Loucy (cell line): ENCODE measurements at regions not wholly inside any gene's neighbourhood (a gene's known extent, or its start where the extent isn't known, plus 50 kb on each side); places are given as distances from the start of the nearest gene placed in this dataset.

Experiments
- H2AFZ ChIP-seq: fragments of 200-600 bp; sonication (generic); 2 replicates; pipeline ENCODE4 v1.6.0; 2016; ENCODE audit warnings: antibody characterized with exemption, mild to moderate bottlenecking, low read length, moderate library complexity
- H3F3A ChIP-seq: fragments of 200-600 bp; 2 replicates; pipeline ENCODE4 v1.6.0; 2016; ENCODE audit warnings: antibody characterized with exemption, low read depth, mild to moderate bottlenecking
- H3K27me3 ChIP-seq: fragments of 200-600 bp; sonication (generic); 2 replicates; pipeline ENCODE4 v1.6.1; 2014; ENCODE audit warnings: low read length, mild to moderate bottlenecking; ENCODE audit not compliant: insufficient read depth, poor library complexity, severe bottlenecking
- H3K36me3 ChIP-seq: fragments of 200-600 bp; sonication (generic); 2 replicates; pipeline ENCODE4 v1.6.1; 2016; ENCODE audit warnings: low read length; ENCODE audit not compliant: insufficient read depth
- H3K4me1 ChIP-seq: fragments of 200-600 bp; sonication (generic); 2 replicates; pipeline ENCODE4 v1.5.1; 2014; ENCODE audit warnings: low read length, mild to moderate bottlenecking; ENCODE audit not compliant: insufficient read depth, poor library complexity, severe bottlenecking
- H3K4me2 ChIP-seq: fragments of 200-600 bp; sonication (generic); 2 replicates; pipeline ENCODE4 v1.6.0; 2014; ENCODE audit warnings: antibody characterized with exemption, low read length, low read depth, mild to moderate bottlenecking; ENCODE audit not compliant: poor library complexity, severe bottlenecking
- H3K4me3 ChIP-seq: fragments of 200-600 bp; sonication (generic); 2 replicates; pipeline ENCODE4 v1.5.1; 2014; ENCODE audit warnings: low read length, mild to moderate bottlenecking, mixed read lengths; ENCODE audit not compliant: poor library complexity, severe bottlenecking
- H3K79me2 ChIP-seq: fragments of 200-600 bp; sonication (generic); 2 replicates; pipeline ENCODE4 v1.6.1; 2014; ENCODE audit warnings: low read length; ENCODE audit not compliant: insufficient read depth
- H3K9ac ChIP-seq: fragments of 200-600 bp; sonication (generic); 2 replicates; pipeline ENCODE4 v1.6.0; 2014; ENCODE audit warnings: mild to moderate bottlenecking, low read depth, low read length, moderate library complexity; ENCODE audit not compliant: poor library complexity, severe bottlenecking
- H3K9me2 ChIP-seq: fragments of 200-600 bp; sonication (generic); replicated peaks from 2 replicates; pipeline ENCODE4 v1.6.1; 2016; ENCODE audit warnings: low read depth, low read length, mixed read lengths
- H3K9me3 ChIP-seq: fragments of 200-600 bp; sonication (generic); 2 replicates; pipeline ENCODE4 v1.6.1; 2014; ENCODE audit warnings: mild to moderate bottlenecking, antibody characterized with exemption, low read length, low read depth; ENCODE audit not compliant: insufficient read depth
- H4K20me1 ChIP-seq: fragments of 200-600 bp; sonication (generic); 2 replicates; pipeline ENCODE4 v1.6.0; 2014; ENCODE audit warnings: antibody characterized with exemption, low read length, mild to moderate bottlenecking; ENCODE audit not compliant: insufficient read depth, poor library complexity, severe bottlenecking
- EZH2phosphoT487 ChIP-seq: fragments of 200-600 bp; IDR thresholded peaks from 2 replicates; pipeline ENCODE4 v1.6.1; 2018; ENCODE audit warnings: antibody characterized with exemption, mild to moderate bottlenecking, moderate library complexity, borderline replicate concordance
- TF ChIP-seq, protein P1 (sequence below): fragments of 200-600 bp; sonication (generic); conservative IDR thresholded peaks from 2 replicates; pipeline ENCODE4 v1.5.1; 2014; ENCODE audit warnings: mild to moderate bottlenecking, antibody characterized with exemption, low read length

DNA sequence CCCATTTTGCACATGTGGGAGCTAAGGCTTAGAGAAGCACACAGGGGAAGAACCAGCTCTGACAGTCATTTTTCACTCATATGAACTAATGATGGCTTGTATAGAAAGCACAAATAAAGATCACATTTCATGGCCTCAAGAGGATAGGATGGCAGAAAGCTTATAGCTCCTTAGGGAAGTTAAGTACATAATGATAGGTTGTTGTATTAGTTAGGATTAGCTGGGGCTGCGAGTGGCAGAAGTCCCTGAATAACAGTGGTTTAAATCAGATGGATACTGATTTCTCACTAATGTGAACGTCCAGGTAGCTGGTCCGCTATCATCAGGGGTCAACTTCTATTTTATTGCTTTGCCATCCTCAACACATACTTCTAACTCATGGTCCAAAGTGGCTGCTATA is 284.0 kb downstream of the RPS6KC1 start:
- Histone ChIP-seq H2AFZ (no peak overlapping the region), H3K9me3 (no peaks in the 10 kb centered on the region), H3K4me1 (no peaks in the 10 kb centered on the region), H3K36me3 (no peaks in the 10 kb centered on the region), H3K4me3 (no peak overlapping the region), H3K4me2 (no peak overlapping the region), H3K9me2 (no peaks in the 10 kb centered on the region), H3K9ac (no peak overlapping the region), H4K20me1 (no peaks in the 10 kb centered on the region), H3K79me2 (no peaks in the 10 kb centered on the region), H3F3A (no peaks in the 10 kb centered on the region), H3K27me3 (no peaks in the 10 kb centered on the region)
- no peak for TF ChIP-seq EZH2phosphoT487
- TF ChIP-seq, protein P1, sequence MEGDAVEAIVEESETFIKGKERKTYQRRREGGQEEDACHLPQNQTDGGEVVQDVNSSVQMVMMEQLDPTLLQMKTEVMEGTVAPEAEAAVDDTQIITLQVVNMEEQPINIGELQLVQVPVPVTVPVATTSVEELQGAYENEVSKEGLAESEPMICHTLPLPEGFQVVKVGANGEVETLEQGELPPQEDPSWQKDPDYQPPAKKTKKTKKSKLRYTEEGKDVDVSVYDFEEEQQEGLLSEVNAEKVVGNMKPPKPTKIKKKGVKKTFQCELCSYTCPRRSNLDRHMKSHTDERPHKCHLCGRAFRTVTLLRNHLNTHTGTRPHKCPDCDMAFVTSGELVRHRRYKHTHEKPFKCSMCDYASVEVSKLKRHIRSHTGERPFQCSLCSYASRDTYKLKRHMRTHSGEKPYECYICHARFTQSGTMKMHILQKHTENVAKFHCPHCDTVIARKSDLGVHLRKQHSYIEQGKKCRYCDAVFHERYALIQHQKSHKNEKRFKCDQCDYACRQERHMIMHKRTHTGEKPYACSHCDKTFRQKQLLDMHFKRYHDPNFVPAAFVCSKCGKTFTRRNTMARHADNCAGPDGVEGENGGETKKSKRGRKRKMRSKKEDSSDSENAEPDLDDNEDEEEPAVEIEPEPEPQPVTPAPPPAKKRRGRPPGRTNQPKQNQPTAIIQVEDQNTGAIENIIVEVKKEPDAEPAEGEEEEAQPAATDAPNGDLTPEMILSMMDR = no peak

DNA sequence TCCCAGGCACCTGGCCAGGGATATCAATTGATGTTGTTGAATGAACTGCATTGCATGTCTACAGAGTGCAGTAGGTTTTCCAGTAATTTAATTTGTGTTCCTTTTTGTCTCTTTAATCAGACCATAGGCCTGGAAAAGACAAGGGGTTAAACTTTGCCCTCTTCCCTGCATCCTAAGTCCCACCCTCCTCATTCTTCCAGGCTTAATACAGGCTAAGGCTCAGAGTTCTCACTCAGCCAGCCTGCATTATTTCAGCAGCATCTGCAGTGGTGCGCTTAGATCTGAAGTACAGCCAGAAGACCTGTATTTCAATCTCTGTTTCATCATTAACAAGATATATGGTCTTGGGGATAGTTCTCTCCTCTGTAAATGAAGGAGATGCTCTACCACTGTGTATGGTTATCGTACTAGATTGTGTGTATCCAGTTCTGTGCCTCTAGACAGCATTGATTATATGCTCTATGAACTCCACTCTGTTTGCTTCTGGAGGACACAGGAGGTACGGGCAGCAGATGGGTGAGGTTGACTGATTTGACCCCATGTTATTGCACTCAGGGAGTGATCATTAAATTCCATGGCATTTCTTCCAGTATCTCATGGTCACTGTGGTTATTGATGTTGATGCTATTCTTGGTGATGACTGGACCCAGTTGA is 286.1 kb downstream of the RPS6KC1 start:
- no peaks in the 10 kb centered on the region for H4K20me1 ChIP-seq
- no peak overlapping the region for H3K4me2 ChIP-seq
- no peaks in the 10 kb centered on the region for H3K9me3 ChIP-seq
- no peak overlapping the region for H3K9ac ChIP-seq
- H3K27me3 ChIP-seq = no peaks in the 10 kb centered on the region
- H3K9me2 ChIP-seq = no peaks in the 10 kb centered on the region
- no peaks in the 10 kb centered on the region for H3K36me3 ChIP-seq
- no peak overlapping the region for H3K4me3 ChIP-seq
- H3K79me2 ChIP-seq = no peaks in the 10 kb centered on the region
- no peaks in the 10 kb centered on the region for H3K4me1 ChIP-seq
- TF ChIP-seq, protein P1 = no peak
- no peak for TF ChIP-seq EZH2phosphoT487
- no peaks in the 10 kb centered on the region for H3F3A ChIP-seq
- H2AFZ ChIP-seq = no peak overlapping the region

DNA sequence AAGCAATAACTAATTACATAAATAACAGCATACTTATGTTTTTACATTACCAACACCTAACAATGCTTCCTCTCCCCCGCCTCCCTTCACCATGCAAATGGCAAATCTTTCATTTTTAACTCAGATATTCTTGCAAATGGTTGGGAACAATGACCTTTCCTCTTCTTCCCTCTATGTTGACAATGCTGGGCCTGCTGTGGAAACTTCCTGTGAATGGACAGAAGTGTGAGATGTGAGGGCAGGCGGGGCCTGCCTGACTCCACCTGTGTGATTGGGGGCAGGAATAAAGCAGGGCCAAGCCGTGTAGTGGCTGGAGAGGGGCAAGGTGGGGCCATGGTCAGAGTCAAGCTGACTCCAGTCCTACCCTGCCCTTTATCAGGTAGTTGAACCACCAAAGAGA is 289.6 kb downstream of the RPS6KC1 start:
- Histone ChIP-seq H3K79me2 (no peaks in the 10 kb centered on the region), H3K9me3 (no peaks in the 10 kb centered on the region), H3K36me3 (no peaks in the 10 kb centered on the region), H3K4me3 (no peak overlapping the region), H3F3A (no peaks in the 10 kb centered on the region), H3K4me1 (no peaks in the 10 kb centered on the region), H3K9ac (no peak overlapping the region), H2AFZ (no peak overlapping the region), H4K20me1 (no peaks in the 10 kb centered on the region), H3K4me2 (no peak overlapping the region), H3K9me2 (no peaks in the 10 kb centered on the region), H3K27me3 (no peaks in the 10 kb centered on the region)
- no peak for TF ChIP-seq EZH2phosphoT487
- TF ChIP-seq, protein P1 = no peak
